K562 (cell line): ENCODE measurements at regions not wholly inside any gene's neighbourhood (a gene's known extent, or its start where the extent isn't known, plus 50 kb on each side); places are given as distances from the start of the nearest gene placed in this dataset.

Experiments
- ATAC-seq: fragments of 200-7000 bp; cut with Tn5 transposase; 3 replicates; pipeline ENCODE4 v1.9.1; 2020; ENCODE audit warnings: moderate library complexity
- BruUV-seq: library from RNA; stranded (reverse); fragments of 400-500 nt; replicated peaks from 2 replicates; lab custom pipeline; 2021; lab: Mats Ljungman, UMichigan
- CTCF ChIA-PET: fragments of 300-600 bp; formaldehyde crosslinking; extraction: SDS; loops from one replicate; lab custom pipeline; 2021; ENCODE audit warnings: low intra/inter-chr PET ratio; lab: Yijun Ruan, JAX
- POLR2A ChIA-PET: fragments of 300-600, 350-650 bp; sonication (Branson Sonifier 250); formaldehyde crosslinking; extraction: SDS; loops from one replicate; lab custom pipeline; 2021; ENCODE audit warnings: antibody characterized with exemption, inconsistent platforms; lab: Yijun Ruan, JAX
- DNase-seq, 4 experiments: peaks; one replicate each; pipeline versions ENCODE4 v3.0.0 to v3.0.0-alpha.2; 2011 to 2018; ENCODE audit warnings: low spot score in 3 of 4, mixed read lengths in 3 of 4; ENCODE audit errors: extremely low read depth in 1 of 4
- FAIRE-seq: peaks from 2 replicates; lab custom pipeline; 2011; peaks lifted over from hg19 to GRCh38; lab: Jason Lieb, UNC
- H2AFZ ChIP-seq: 2 replicates; pipeline ENCODE4 v1.6.0; 2011; ENCODE audit warnings: low read depth, low read length, control low read depth, inconsistent platforms
- H3K27ac ChIP-seq: fragments of 200-600 bp; 3 replicates; pipeline ENCODE4 v1.8.0; 2011; ENCODE audit warnings: low read depth, mild to moderate bottlenecking, control low read depth, inconsistent platforms, low read length, moderate library complexity, mixed read lengths; ENCODE audit errors: extremely low read depth
- H3K27me3 ChIP-seq, 2 experiments: fragments of 300-600 bp in 1 of 2; 2 replicates in 1 of 2; 3 replicates in 1 of 2; pipeline versions ENCODE4 v1.6.0 to v1.8.0; 2011; ENCODE audit warnings: inconsistent platforms in 2 of 2, low read length in 2 of 2, mild to moderate bottlenecking in 1 of 2, mixed read lengths in 1 of 2, moderate library complexity in 1 of 2; ENCODE audit not compliant: control insufficient read depth in 2 of 2, insufficient read depth in 2 of 2
- H3K36me3 ChIP-seq: fragments of 300-600 bp; 3 replicates; pipeline ENCODE4 v1.8.0; 2011; ENCODE audit warnings: mild to moderate bottlenecking, low read length, inconsistent platforms; ENCODE audit not compliant: control insufficient read depth, insufficient read depth
- H3K4me1 ChIP-seq, 2 experiments: fragments of 200-600 bp in 1 of 2; replicated peaks in 1 of 2; 2 replicates in 1 of 2; 3 replicates in 1 of 2; pipeline versions ENCODE4 v1.5.1 to v1.8.0; 2011; ENCODE audit warnings: inconsistent platforms in 2 of 2, low read length in 2 of 2, mild to moderate bottlenecking in 1 of 2, mixed read lengths in 1 of 2, moderate library complexity in 1 of 2; ENCODE audit not compliant: control insufficient read depth in 2 of 2, insufficient read depth in 2 of 2
- H3K4me2 ChIP-seq: 2 replicates; pipeline ENCODE4 v1.6.1; 2011; ENCODE audit warnings: low read length, control low read depth, inconsistent platforms, mixed read lengths; ENCODE audit not compliant: insufficient read depth
- H3K4me3 ChIP-seq: fragments of 200-600 bp; sonication (generic), shearing (Covaris generic); 2 replicates; pipeline ENCODE4 v1.5.1; 2016; ENCODE audit warnings: control low read depth, inconsistent platforms
- H3K79me2 ChIP-seq: fragments of 200-600 bp; 3 replicates; pipeline ENCODE4 v1.8.0; 2011; ENCODE audit warnings: low read length, inconsistent platforms; ENCODE audit not compliant: control insufficient read depth, insufficient read depth
- H3K9ac ChIP-seq, 2 experiments: 2 replicates each; pipeline versions ENCODE4 v1.6.0 to v1.6.1; 2011; ENCODE audit warnings: low read depth in 2 of 2, low read length in 2 of 2, control low read depth in 1 of 2, inconsistent platforms in 1 of 2, mild to moderate bottlenecking in 1 of 2, mixed read lengths in 1 of 2; ENCODE audit not compliant: insufficient read depth in 1 of 2
- H3K9me1 ChIP-seq: one replicate; pipeline ENCODE4 v1.6.0; 2011; ENCODE audit warnings: inconsistent platforms, mild to moderate bottlenecking, low read length, moderate library complexity; ENCODE audit not compliant: control insufficient read depth, insufficient read depth
- H3K9me3 ChIP-seq: replicated peaks from 2 replicates; pipeline ENCODE4 v1.5.1; 2011; ENCODE audit warnings: low read depth, low read length, inconsistent platforms; ENCODE audit not compliant: control insufficient read depth, insufficient read depth
- H4K20me1 ChIP-seq: replicated peaks from 2 replicates; pipeline ENCODE4 v1.6.1; 2011; ENCODE audit warnings: low read length, inconsistent platforms, mixed read lengths; ENCODE audit not compliant: control insufficient read depth, insufficient read depth
- ELF2 ChIP-seq: fragments of 250-450 bp; sonication (Bioruptor Pico); IDR thresholded peaks from 2 replicates; pipeline ENCODE4 v1.5.0; 2021; ENCODE audit warnings: mild to moderate bottlenecking
- FOXJ2 ChIP-seq: fragments of 200-800 bp; sonication (Bioruptor generic); IDR thresholded peaks from 2 replicates; pipeline ENCODE4 v1.6.1; 2016; ENCODE audit warnings: missing genetic modification characterization, missing compliant biosample characterization
- RBM14 ChIP-seq: fragments of 200-400 bp; formaldehyde crosslinking; IDR thresholded peaks from 2 replicates; pipeline ENCODE4 v1.6.1; 2018; ENCODE audit warnings: low read depth, mild to moderate bottlenecking, low read length, moderate library complexity, borderline replicate concordance; ENCODE audit not compliant: insufficient read depth
- SNRNP70 ChIP-seq: fragments of 200-400 bp; formaldehyde crosslinking; optimal IDR thresholded peaks from 2 replicates; pipeline ENCODE3; 2017; ENCODE audit warnings: low read depth, low read length
- WGBS: fragments of 100-300 bp; shearing (Covaris generic); methylation state at CpG from one replicate; pipeline ENCODE4 v1.1.6; 2016; ENCODE audit warnings: low coverage, mixed read lengths; ENCODE audit not compliant: insufficient coverage; ENCODE audit errors: missing lambda C conversion rate; 5-methylcytosine and 5-hydroxymethylcytosine counted together
- in situ Hi-C: fragments of 300-500 bp; cut with MboI; formaldehyde crosslinking; loops from 4 replicates; pipeline ENCODE4 v1.15.0; 2018; ENCODE audit warnings: inconsistent platforms, mixed read lengths
- intact Hi-C: fragments of 100-400 bp; cut with micrococcal nuclease; formaldehyde crosslinking; loops from 2 replicates; pipeline ENCODE4 v1.14.2; 2022

- ATAC-seq = no peak
- no peak overlapping the region for H3K9ac ChIP-seq
- WGBS = 0% methylated on average over 1 of the region's 1 CpG
- no peak overlapping the region for H3K4me2 ChIP-seq
- no peaks in the 10 kb centered on the region for H3K9me3 ChIP-seq
- H3K27me3 ChIP-seq = no peaks in the 10 kb centered on the region
- no peak overlapping the region for H3K4me3 ChIP-seq
- TF ChIP-seq SNRNP70 = no peak
- TF ChIP-seq, all 486 proteins: peak for 0
- H4K20me1 ChIP-seq = no peaks in the 10 kb centered on the region
- H3K36me3 ChIP-seq = no peaks in the 10 kb centered on the region
- ChIA-PET CTCF (no interaction called here), POLR2A (no interaction called here)
- intact Hi-C loops = no loop called here
- in situ Hi-C loops = no loop called here
- DNase-seq = no peak
- H2AFZ ChIP-seq = no peak overlapping the region
- H3K9me1 ChIP-seq = no peaks in the 10 kb centered on the region
- no peaks in the 10 kb centered on the region for H3K4me1 ChIP-seq
- H3K27ac ChIP-seq = no peak overlapping the region
- no peak for FAIRE-seq
- no TSS peak for BruUV-seq
- H3K79me2 ChIP-seq = no peaks in the 10 kb centered on the region
These were observed 282.9 kb downstream of the OLFM4 start for GRCh38 chr13:53311561-53311960.

- no peak overlapping the region for H3K9ac ChIP-seq
- H3K9me1 ChIP-seq = no peaks in the 10 kb centered on the region
- CTCF ChIA-PET = no interaction called here
- no peaks in the 10 kb centered on the region for H3K9me3 ChIP-seq
- FAIRE-seq (no peak), ATAC-seq (no peak), DNase-seq (no peak)
- H4K20me1 ChIP-seq = no peaks in the 10 kb centered on the region
- no peaks in the 10 kb centered on the region for H3K27me3 ChIP-seq
- in situ Hi-C loops (no loop called here), intact Hi-C loops (no loop called here)
- 0% methylated on average over 2 of the region's 2 CpGs for WGBS
- H3K27ac ChIP-seq = no peak overlapping the region
- H2AFZ ChIP-seq = no peak overlapping the region
- no peak overlapping the region for H3K4me3 ChIP-seq
- no peaks in the 10 kb centered on the region for H3K79me2 ChIP-seq
- no TSS peak for BruUV-seq
- POLR2A ChIA-PET = no interaction called here
- H3K36me3 ChIP-seq = no peaks in the 10 kb centered on the region
- no peaks in the 10 kb centered on the region for H3K4me1 ChIP-seq
- H3K4me2 ChIP-seq = no peak overlapping the region
- no peak for TF ChIP-seq RBM14
- TF ChIP-seq FOXJ2 (tag) = no peak
- TF ChIP-seq ELF2 (CRISPR knock-in tag) = no peak
These were observed 292.7 kb downstream of the OLFM4 start for GRCh38 chr13:53321296-53321801.
